Hepatocyte (in vitro differentiated cells): ENCODE measurements at regions not wholly inside any gene's neighbourhood (a gene's known extent, or its start where the extent isn't known, plus 50 kb on each side); places are given as distances from the start of the nearest gene placed in this dataset.

Experiments used
- EZH2 ChIP-seq: fragments of 200-600 bp; sonication (generic); IDR thresholded peaks from 2 replicates; pipeline ENCODE4 v1.6.1; 2016; ENCODE audit warnings: antibody characterized with exemption, mild to moderate bottlenecking, borderline replicate concordance
- EZH2phosphoT487 ChIP-seq: fragments of 200-600 bp; sonication (generic); IDR thresholded peaks from one replicate; pipeline ENCODE4 v1.6.1; 2018; ENCODE audit warnings: antibody characterized with exemption, mild to moderate bottlenecking, low read depth, moderate library complexity; ENCODE audit not compliant: unreplicated experiment, severe bottlenecking
- TF ChIP-seq, protein P1 (sequence below): fragments of 200-600 bp; sonication (generic); IDR thresholded peaks from 2 replicates; pipeline ENCODE4 v1.5.1; 2016; ENCODE audit warnings: antibody characterized with exemption, mild to moderate bottlenecking; ENCODE audit not compliant: poor library complexity

DNA sequence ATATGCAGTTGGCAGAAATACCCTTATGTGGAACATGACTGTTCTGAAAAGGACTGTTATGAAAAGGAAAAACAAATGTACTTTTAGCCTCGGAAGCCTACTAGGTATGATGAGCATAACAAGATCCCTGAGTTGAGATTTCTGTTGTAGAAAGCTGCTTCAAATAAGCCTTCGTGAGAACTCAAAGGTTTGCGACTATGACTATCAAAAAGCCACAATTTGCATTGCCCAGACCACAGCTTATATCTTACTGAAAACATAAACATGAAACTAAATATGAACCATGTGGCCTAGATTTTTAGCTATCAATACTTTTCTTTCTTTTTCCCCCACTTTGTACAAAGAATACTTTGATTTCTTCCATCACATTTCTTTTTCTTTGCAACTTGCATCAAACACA is 398.2 kb upstream of the LCORL start:
- TF ChIP-seq, protein P1, sequence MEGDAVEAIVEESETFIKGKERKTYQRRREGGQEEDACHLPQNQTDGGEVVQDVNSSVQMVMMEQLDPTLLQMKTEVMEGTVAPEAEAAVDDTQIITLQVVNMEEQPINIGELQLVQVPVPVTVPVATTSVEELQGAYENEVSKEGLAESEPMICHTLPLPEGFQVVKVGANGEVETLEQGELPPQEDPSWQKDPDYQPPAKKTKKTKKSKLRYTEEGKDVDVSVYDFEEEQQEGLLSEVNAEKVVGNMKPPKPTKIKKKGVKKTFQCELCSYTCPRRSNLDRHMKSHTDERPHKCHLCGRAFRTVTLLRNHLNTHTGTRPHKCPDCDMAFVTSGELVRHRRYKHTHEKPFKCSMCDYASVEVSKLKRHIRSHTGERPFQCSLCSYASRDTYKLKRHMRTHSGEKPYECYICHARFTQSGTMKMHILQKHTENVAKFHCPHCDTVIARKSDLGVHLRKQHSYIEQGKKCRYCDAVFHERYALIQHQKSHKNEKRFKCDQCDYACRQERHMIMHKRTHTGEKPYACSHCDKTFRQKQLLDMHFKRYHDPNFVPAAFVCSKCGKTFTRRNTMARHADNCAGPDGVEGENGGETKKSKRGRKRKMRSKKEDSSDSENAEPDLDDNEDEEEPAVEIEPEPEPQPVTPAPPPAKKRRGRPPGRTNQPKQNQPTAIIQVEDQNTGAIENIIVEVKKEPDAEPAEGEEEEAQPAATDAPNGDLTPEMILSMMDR = no peak
- no peak for TF ChIP-seq EZH2phosphoT487
- no peak for TF ChIP-seq EZH2
